Right lung (tissue), 2 donors: ENCODE measurements at regions not wholly inside any gene's neighbourhood (a gene's known extent, or its start where the extent isn't known, plus 50 kb on each side); places are given as distances from the start of the nearest gene placed in this dataset.

Experiments used
- DNase-seq, 2 donors: peaks; one replicate each; pipeline ENCODE4 v3.0.0-alpha.2; 2013

DNA sequence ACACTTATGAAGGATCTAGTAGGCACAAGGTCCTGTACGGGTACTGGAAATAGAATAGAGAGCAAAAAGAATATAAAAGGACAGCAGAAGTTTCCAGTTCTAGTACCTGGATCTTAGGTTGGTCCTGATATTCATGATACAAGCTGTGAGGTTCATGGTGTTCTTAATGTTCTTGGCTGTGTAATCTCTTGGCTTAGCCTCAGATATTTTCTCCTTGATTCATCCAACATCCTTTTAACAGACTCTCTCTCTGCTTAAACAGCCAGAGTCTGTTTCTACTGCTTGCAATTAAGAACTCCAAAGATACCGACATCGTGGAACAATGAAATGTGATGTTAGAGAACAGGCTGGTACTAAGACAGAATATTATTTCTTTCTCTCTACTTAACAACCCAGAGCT lies 49.9 kb downstream of the CNTN3 start:
- no peak for DNase-seq

DNA sequence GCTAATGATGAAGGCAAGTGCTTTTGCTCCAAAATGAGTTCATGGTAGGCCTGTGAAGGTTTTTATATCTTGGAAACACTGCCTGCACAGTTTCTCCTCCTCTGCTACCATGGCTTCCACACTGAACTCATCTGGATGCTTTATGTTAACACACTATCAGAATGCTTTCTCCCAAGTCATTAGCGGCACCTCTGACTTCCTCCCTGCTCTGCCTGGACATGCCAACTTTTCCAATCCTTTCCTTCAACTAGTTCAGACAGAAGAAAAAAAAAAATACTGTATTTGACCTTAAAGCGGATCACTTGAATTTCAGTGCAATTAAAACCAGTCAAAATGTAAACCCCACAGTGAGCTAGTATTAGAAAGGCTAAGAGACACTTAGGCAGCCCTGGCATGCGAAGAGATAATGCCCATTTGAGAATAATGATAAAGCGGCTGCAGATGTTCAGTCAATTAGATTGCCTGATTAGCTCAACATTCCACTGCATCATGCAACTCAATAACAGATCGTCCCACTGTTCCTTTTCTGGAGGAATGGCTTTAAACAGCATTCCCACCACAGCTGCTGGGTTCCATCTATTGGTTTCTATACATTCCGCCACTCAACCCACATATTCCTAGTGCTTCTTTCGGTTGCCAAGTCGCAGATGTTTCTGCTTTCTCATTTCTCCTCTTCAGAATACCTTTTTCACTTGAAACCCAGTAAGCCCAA lies 51.7 kb downstream of the CNTN3 start:
- DNase-seq = peak; percentile 57 to 59

DNA sequence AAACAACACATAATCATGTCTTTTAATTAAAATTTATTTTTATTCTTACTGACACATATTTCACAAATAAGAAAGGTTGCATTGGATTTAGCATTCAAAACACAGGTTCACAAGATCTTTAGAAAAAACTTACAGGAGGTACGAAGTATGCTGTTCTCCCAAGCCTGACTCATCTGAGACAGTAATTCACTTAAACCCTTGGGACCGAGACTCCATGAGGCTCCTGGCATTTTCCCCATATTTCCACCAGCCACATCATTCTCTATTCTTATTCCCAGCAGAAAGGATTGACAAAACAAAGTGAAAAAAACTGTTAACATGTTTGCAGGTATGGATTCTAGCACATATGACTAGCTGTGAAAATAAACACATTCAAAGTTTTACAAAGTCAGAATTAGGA lies 52.6 kb downstream of the CNTN3 start:
- no peak for DNase-seq

DNA sequence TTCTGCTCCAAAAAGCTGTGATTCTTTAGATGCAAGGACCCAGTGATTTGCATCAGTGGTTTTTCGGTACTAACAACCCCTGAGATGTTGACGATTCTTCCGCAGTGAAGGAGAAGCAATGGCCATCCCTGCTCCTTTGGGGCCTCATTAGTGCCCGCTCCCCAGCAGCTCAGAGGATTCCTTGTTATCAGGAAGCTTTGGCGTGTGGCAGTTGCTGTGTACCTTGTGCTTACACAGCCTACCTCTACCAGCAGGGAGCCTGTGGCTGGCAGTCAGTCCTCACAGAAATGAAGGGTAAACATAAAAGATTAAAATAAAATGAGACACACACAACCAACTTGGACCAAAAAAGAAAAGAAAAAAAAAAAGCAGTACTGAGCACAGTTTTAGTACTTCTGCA lies 55.2 kb downstream of the CNTN3 start:
- no peak for DNase-seq

DNA sequence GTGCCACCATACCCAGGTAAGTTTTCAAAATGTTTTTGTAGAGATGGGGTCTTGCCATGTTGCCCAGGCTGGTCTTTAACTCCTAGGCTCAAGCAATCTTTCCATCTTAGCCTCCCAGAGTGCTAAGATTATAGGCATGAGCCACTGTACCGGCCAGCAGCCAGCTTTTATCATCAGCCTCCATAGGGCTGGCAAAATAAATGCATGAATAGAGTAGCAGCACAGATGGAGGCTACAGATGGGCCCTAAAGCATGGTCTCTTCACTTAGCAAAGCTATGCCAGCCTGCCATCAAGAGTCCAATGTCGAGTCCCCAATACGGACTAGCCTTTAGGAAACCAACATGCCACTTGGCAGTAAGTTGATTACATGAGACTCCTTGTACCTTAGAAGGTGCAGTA lies 63.8 kb downstream of the CNTN3 start:
- no peak for DNase-seq

DNA sequence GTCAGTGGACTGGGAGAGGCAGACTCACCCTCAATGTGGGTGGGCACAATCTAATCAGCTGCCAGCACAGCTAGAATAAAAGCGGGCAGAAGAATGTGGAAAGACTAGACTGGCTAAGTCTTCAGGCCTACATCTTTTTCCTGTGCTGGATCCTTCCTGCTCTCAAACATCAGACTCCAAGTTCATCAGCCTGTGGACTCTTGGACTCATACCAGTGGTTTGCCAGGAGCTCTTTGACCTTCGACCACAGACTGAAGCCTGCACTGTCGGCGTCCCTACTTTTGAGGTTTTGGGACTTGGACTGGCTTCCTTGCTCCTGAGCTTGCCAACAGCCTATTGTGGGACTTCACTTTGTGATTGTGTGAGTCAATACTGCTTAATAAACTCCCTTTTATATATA lies 68.0 kb downstream of the CNTN3 start:
- no peak for DNase-seq

DNA sequence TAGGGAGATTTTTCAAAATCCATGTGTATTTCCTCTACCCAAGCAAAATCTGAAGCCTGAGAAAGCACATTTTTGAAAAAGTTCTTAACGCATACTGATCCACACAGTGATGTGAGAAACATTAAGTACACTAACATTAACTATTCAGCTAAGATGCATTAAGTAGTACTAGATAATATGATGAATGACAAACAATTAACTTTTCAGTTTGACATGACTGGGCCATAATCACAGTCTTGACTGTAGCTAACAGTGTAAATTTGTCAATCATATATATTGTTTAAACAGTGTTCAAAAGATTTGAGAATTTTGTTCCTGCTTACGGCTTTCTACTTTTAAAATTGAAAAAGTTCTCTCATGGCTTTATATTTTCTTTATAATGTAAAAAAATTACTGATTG lies 72.0 kb downstream of the CNTN3 start:
- no peak for DNase-seq

DNA sequence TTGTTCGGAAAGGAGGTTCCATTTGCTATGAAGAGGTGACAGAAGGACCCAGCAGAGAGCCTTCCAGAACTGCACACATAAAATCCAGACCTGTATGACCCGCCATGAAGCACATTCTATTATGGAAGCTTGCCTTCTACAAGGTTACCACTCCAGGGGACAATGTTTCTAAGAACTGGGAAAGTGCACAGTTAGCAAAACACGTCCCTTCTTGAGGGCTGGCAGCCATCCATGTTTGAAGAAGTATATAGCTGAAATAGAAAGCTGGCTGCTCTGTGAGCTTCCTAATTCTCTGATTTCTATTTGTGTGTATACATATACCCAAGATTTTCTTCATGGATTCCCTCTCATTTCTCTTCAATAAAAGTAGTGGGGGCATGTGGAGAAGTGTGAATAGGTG lies 74.6 kb downstream of the CNTN3 start:
- DNase-seq = peak; percentile 28 to 45

DNA sequence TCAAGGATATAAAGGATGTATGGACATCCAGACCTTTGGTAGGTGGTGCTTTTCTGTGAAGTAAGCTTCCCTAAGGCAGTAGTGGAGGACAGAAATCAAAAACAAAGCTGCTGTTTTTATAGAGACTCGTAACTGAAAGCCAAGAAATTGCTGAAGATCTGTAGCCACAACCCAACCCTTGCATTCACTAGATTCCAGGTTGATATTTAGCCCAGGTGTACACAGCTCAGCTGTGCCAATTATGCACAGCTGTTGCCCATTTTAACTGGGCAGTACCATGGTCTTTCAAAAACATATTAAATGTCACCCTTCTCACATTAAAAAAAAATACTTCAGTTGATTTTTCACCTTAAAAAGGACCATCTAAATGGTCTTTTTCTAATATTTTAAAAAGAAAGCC lies 75.8 kb downstream of the CNTN3 start:
- DNase-seq = no peak

DNA sequence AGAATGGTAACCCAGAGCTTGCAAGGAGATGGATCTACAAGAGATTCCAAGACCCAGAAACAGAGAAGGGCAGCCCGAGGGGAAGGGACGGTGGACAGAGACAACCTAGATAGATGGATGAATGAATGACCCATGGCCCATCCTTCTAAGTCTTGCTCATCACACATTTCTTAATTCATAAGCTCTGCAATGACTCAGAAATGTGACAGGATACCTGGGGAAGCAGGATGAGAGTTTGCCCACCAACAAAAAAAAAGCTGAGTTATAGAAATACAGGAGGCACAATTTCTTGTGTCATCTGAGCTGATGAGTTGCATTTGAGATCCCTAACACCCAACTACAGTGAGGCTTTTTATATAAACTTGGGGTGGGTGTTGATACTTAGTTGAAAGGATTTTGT lies 76.6 kb downstream of the CNTN3 start:
- DNase-seq = no peak

DNA sequence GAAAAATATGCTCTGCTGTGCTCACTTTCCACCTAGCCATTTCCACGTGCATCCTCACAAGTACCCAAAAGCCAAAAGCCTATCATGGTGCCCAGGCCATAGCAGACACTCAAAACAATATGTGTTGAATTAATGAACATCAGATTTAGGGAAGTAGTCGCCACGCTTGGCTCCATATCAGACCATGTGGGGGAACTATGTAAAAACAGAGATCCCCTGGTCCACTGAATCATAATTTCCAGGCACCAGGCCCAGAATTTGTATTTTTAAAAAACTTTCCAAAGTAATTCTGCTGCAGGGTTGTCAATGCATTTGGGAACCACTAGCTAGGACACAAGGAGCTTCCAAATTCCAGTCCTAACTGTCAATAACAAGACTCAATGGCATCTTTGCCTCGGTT lies 77.3 kb downstream of the CNTN3 start:
- DNase-seq = no peak

DNA sequence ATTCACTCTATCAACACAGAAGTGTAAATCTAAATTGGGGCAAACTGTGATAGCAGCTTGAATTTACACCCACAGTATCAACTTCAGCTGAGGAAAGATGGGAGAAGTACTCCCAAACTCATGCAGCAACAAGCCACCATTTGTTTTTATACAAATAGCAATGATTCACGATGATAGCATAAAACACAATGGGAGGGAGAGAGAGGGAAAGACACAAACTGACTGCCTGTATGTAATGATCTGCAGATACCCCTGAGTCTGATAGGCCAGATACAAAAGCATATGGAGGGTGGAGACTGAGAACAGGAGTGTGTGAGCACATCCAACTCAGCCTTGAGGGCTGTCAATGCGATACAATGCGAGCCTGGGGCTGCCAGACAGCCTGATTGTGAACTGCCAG lies 79.2 kb downstream of the CNTN3 start:
- DNase-seq = no peak

DNA sequence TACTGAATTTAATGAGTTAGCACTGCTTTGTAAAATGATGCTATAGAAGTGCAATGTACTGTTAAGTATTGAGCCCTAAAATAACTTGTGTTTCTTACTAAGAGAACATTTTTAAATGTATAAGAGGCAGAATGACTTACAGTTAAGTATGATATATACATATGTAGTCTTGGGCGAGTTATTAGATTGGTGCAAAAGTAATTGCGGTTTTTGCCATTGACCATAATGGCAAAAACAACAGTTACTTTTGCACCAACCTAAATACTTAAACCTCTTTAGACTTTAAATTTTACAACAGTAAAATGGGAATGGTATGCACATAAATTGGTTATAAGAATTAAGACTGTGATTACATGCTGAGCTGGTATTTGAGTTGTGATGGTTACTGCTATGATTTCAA lies 79.8 kb downstream of the CNTN3 start:
- DNase-seq = no peak

DNA sequence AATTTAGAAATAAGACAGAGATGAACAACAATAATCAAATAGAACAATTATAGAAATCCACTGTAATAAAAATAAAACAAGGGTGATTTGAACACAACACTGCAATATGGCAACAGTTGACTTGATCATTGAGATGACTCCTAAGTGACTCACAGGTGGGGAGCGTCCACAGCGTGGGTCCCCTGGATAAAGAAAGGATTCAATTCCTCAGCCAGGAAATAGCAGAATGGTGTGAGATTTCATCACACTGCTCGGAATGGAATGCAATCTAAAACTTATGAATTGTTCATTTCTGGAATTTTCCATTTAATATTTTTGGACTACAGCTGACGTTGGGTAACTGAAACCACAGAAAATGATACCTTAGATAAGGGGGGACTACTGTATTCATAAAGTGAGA lies 82.0 kb downstream of the CNTN3 start:
- DNase-seq = no peak

DNA sequence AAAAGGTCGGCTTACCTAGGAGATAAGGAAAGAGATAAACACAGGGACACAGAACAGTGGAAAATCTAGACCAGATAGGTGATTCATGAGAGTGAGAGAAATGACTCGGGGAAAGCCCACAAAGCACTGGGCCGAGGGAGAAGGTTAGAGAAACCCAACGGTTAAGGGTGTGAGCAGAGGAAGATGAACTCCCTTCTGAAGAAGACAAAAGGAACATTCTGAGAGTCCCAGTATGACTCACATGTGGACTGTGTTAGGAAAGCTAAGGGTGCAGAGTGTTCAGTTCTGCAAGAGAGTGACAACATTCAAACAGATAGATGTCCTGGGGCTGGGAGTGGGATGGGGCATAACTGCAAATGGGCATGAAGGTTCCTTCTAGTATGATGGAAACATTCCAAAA lies 83.0 kb downstream of the CNTN3 start:
- DNase-seq = no peak

DNA sequence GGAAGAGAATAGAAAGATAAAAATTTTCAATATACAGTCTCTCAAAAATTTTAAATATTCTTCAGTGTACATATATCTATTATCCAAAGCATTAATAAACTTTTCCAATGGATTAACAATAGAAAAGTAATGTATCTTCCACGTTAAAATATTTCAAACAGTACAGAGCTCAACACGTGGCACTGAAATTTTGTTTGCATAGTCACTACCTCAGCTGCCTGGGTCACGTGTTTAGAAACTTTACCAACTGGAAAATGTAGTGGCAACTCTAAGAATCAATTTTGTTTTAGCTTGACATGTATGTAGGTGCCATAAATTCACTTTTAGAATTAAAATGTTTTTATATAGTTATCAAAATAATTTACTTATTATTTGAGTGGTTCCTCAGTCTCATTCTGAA lies 85.3 kb downstream of the CNTN3 start:
- DNase-seq = no peak

DNA sequence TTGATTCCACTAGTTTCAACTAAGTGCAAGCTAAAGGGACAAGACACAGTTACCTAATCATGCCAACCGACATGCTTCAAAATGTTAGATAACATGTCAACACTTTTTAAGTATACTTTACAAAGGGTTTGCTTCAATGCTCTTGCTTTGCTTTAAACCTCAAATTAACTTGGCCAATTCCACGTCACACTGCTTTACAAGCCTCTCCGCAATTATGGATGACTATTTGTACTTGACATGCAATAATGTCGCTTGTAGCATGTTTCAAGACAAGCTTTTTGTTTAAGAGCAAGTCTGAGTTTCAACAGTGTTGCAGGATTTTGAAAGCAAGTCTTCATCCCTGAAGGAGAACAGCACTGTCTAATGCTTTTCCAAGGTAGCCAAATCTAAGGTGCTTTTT lies 86.9 kb downstream of the CNTN3 start:
- DNase-seq = no peak

DNA sequence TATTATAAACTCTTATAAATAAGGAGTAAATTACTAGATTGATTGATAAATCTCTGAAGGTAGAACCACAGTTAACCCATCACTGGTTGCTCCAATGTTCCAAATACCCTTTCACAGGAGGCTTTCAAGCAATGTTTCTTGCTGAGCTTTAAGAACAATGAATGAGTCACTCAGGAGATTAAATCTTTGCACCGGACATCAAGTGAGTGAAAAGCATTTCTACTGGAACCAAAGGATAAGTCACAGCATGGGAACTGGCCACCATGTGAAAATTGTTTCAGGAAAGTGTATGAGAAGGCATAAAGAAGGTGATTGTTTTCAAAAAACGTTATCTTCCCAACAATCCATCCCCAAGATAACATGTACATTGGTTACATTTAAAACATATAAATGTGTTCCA lies 90.6 kb downstream of the CNTN3 start:
- DNase-seq = no peak

DNA sequence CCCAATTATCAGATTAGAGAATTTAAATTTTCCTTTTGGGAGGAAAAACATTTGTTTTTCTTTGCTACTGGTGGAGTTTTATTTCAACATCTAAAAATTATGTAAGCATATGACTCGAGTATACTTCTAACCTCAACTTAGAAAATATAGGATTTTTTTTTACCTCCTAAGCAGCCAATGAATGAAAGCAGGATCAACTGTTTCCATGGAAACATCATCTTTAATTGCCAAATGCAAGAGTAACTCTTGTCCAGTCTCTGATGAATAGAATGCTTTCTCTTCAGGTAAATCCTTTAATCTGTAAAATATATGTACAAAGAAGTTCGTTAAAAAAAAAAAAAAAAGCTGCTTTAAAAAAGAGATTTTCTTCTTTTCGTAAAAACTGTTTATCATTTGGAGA lies 93.6 kb downstream of the CNTN3 start:
- no peak for DNase-seq

DNA sequence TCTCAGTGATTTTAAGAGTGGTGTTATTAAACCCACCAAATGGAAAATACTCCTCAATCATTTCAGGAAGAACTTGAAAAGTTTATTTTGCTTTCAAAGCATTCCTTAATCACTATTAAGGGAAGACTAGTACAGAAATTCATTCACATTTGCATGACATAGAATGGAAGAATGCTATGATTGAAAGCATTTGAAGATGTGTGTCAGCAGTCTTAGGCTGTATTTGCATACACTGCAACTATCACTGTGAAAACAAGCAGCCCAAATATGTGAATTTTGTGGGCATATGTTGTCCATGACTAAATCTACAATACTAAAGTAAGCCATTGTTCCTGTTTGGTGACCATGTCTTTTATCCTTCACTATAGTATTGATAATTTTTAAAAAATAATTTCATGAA lies 95.8 kb downstream of the CNTN3 start:
- DNase-seq = no peak

DNA sequence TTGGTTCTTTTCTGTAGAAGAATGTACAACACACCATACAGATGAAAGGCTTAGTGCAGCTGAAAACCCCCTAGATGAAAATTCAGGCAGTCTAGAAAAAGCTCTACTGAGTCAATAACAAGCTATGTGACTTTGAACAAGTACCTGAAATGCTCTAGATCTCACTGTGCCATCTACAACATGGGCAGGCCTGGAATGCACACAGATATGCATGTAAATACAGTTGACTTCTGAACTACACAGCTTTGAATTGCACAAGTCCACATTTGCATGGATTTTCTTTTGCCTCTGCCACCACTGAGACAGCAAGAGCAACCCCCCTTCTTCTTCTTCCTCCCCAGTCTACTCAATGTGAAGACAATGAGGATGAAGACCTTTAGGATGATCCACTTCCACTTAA lies 98.4 kb downstream of the CNTN3 start:
- no peak for DNase-seq

DNA sequence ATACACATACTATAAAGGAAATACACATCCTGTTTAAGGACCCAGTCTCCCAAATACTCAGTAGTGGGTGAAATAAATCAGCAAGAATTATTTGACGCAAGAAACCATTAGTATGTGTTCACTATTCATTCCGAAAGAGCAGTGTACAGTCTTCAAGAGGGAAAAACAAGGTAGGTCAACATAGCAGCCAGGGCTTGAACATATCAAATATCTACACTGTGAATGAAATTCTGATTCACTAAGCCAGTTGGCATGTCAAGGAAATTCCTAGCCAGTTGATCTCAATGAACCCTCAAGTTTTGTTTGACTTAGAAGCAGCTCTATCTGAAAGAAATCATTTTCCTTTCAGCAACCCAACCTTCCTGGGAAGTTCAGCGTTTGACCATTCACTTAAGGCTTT lies 99.0 kb downstream of the CNTN3 start:
- no peak for DNase-seq

DNA sequence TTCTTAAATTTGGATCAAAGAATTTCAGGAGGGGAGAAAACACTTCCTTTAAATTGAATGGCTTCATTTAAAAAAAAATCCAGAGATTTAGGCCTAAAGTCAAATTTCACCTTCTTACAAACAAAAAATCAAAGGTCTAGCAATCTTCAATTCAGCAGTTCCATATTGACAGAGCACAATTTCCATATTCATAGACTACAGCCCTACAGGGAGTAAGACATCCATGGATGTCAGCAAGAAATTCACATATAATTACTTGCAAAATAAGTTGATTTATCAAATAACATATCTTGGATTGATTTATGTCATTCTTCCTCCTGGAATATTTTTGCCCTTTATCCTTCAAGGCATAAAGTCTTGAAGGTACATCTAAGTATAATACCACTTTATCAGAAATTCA lies 103.4 kb downstream of the CNTN3 start:
- DNase-seq = no peak

DNA sequence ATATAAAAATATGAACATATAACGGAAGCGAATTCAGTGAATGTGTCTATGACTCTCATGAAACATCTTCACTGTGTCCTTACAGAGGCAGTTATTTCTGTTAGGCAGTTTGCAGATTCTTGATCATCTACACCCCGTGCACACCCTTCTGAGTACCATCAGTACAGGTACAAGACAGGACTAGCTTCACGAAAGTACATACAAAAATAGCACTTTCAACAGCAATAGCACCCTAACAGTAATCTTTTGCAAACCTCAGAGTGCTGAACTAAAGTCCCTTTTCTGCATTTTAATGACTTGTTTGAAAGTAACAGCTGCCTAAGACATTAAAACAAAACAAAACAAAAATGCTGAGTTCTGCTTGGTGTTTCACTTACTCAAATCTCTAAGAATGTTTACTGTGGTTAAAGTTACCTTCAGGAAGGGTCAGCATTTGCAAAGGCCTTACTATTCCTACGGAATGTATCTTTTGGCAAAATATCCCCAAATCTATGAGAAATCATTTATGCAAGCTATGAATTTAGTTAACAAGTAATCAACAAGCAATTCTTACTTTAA lies 104.1 kb downstream of the CNTN3 start:
- no peak for DNase-seq
